ENCODE measurements at regions not wholly inside any gene's neighbourhood (a gene's known extent, or its start where the extent isn't known, plus 50 kb on each side); places are given as distances from the start of the nearest gene placed in this dataset.
"Not testable (repeated sequence)": the region's sequence is repeated elsewhere in the genome, so short reads cannot be mapped to it uniquely, and the experiment has no call there.

GRCh38 chr5:115718927-115719326, 93.1 kb upstream of the TMED7 start:
- Mint-ChIP-seq H3K4me1 (no peaks in the 10 kb centered on the region), H3K9me3 (peaks cover 0 to 7% (median 3%) of the 10 kb centered on the region in 7 donors), H3K36me3 (no peaks in the 10 kb centered on the region), H3K4me3 (no peak overlapping the region), H3K27me3 (peaks cover 19 to 36% (median 28%) of the 10 kb centered on the region in 3 donors), H3K27ac (no peak overlapping the region)
- ATAC-seq (ENCODE audit: low read depth in 2 of 2) (no peak), DNase-seq (no peak)

DNA sequence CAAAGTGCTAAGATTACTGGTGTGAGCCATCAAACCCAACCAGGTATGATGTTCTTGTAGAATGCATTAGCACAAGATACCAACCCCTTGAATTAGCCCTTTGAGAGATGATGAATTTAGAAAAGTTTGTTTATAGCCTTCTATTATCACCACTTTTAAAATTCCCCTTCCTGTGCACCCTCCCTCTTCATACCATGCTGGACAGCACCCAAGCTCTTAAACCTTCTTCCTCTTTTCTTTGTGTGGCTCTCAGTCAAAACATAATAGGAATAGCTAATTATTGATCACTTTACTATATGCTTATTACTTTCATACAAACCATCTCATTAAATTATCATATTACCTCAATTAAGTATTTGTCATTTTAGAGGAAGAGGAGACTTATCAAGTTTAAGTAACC, 87.6 kb upstream of the TMED7 start:
- Mint-ChIP-seq H3K27me3 (peaks cover 16 to 44% (median 20%) of the 10 kb centered on the region in 3 donors), H3K9me3 (peaks cover 4 to 28% (median 14%) of the 10 kb centered on the region in 7 donors), H3K27ac (no peak overlapping the region), H3K4me1 (no peaks in the 10 kb centered on the region), H3K4me3 (no peak overlapping the region), H3K36me3 (peaks cover 0 to 7% of the 10 kb centered on the region in 2 donors)
- ATAC-seq (ENCODE audit: low read depth in 2 of 2), result no peak
- DNase-seq, result no peak

GRCh38 chr5:115709585-115709984, 83.7 kb upstream of the TMED7 start:
- no peak overlapping the region for H3K4me3 Mint-ChIP-seq
- ATAC-seq (ENCODE audit: low read depth in 2 of 2) (no peak), DNase-seq (no peak)
- H3K9me3 Mint-ChIP-seq, result peaks cover 4 to 23% (median 14%) of the 10 kb centered on the region in 7 donors
- no peaks in the 10 kb centered on the region for H3K4me1 Mint-ChIP-seq
- H3K27ac Mint-ChIP-seq, result no peak overlapping the region
- H3K27me3 Mint-ChIP-seq, result peaks cover 8 to 41% (median 11%) of the 10 kb centered on the region in 3 donors
- peaks cover 0 to 7% of the 10 kb centered on the region in 2 donors for H3K36me3 Mint-ChIP-seq

DNA sequence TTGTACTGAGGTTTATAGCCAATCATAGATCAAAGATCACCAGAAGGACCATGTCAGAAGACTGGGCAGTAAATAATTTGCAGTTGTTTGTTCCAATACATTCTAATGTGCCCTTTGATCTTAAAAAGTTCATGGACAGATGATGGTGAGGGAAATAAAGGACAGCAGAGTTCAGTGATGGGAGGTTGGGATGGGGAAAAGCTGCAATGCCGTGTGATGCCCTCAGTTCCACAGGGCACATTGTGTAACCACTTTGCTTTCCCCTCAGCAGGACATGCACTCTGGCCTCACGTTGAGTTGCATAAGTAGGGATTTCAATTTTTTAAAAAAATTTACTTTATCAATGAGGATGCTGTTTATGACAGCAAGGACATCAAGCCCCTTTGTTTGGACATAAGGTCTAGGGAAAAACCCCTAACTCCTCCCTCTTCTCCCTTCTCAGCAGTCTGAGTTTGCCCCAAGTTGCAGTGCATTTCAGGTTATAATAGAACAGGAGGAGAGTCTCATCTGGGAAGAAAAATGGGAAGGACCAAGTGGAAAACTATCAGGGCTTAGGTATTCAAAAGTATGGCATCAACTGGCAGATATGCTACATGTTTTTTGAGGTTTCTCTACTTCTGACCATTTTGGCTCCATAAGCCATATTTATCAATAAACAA, 83.1 kb upstream of the TMED7 start:
- Mint-ChIP-seq H3K36me3 (peaks cover 0 to 7% of the 10 kb centered on the region in 2 donors), H3K4me3 (no peak overlapping the region), H3K27me3 (peaks cover 8 to 41% (median 11%) of the 10 kb centered on the region in 3 donors), H3K4me1 (no peaks in the 10 kb centered on the region), H3K9me3 (peaks cover 4 to 23% (median 14%) of the 10 kb centered on the region in 7 donors), H3K27ac (no peak overlapping the region)
- no peak for DNase-seq
- no peak for ATAC-seq (ENCODE audit: low read depth in 2 of 2)

DNA sequence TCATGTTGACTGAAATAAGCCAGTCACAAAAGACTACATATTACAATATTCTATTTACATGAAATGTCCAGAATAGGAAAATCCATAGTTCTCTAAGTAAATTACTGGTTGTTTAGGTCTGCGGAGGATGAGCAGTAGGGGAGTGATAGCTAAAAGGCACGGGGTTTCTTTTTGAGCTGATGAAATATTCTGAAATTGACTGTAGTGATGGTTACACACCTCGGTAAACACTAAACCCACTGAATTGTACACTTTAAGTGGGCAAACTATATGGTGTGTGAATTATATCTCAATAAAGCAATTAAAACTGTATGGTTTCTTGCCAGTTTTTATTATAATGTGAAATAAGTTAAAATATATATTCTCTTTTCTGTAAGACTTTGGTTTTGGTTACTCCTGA, 77.7 kb upstream of the TMED7 start:
- H3K4me3 Mint-ChIP-seq, result no peak overlapping the region
- no peak overlapping the region for H3K27ac Mint-ChIP-seq
- ATAC-seq (ENCODE audit: low read depth in 2 of 2), result no peak
- no peaks in the 10 kb centered on the region for H3K9me3 Mint-ChIP-seq
- H3K4me1 Mint-ChIP-seq, result no peaks in the 10 kb centered on the region
- H3K27me3 Mint-ChIP-seq, result peaks cover 10 to 25% (median 13%) of the 10 kb centered on the region in 3 donors
- DNase-seq, result no peak
- H3K36me3 Mint-ChIP-seq, result peaks cover 0 to 5% of the 10 kb centered on the region in 2 donors

DNA sequence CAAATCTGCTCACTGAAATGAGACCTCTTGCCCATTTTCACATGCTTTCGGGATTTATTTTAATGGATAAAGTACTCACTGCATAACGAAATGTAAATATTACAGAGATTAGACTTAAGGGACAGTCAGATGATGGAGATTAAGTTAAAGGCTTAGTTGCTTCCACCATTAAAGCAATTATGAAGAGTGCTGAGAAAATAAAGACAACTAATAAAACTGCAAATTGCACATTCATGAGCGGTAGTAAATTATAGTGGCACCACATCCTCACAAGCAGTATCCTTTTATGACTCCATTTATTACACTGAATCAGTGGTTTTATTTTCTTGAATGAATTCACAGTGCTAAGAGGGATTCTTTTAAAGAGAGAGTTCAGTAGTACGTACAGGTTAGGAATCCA, 76.2 kb upstream of the TMED7 start:
- Mint-ChIP-seq H3K4me1 (no peaks in the 10 kb centered on the region), H3K27me3 (peaks cover 7 to 25% (median 18%) of the 10 kb centered on the region in 3 donors), H3K36me3 (peaks cover 0 to 5% of the 10 kb centered on the region in 2 donors), H3K4me3 (no peak overlapping the region), H3K27ac (no peak overlapping the region), H3K9me3 (no peaks in the 10 kb centered on the region)
- no peak for ATAC-seq (ENCODE audit: low read depth in 2 of 2)
- no peak for DNase-seq

DNA sequence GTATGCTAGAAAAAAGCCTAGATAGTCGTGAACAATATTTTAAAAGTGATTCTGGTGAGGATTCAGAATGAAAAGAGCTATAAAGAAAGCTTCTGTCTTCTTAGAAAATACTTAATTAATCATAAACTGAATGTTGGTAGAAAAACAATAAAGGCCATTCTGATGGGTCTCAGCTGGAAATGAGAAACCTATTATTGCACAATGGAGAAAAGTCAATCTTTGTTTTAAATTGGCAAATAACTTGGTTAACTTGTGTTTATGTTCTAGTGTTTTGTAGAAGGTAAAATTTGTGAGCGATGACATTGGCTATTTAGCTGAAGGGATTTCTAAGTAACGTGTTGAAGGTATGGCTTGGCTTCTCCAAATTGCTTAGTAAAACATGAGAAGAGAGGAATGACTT, 74.1 kb upstream of the TMED7 start:
- Mint-ChIP-seq H3K9me3 (peaks cover 0 to under 1% (median 0%) of the 10 kb centered on the region in 7 donors), H3K4me1 (no peaks in the 10 kb centered on the region)

GRCh38 chr5:115696141-115696650, 70.4 kb upstream of the TMED7 start:
- Mint-ChIP-seq H3K9me3 (peaks cover 0 to 5% (median 0%) of the 10 kb centered on the region in 7 donors), H3K4me1 (no peaks in the 10 kb centered on the region), H3K36me3 (peaks cover 0 to 5% of the 10 kb centered on the region in 2 donors), H3K27ac (no peak overlapping the region), H3K4me3 (no peak overlapping the region), H3K27me3 (peaks cover 18 to 24% (median 20%) of the 10 kb centered on the region in 3 donors)
- DNase-seq (no peak), ATAC-seq (ENCODE audit: low read depth in 2 of 2) (no peak)

More for the DNA sequence above, 74.1 kb upstream of the TMED7 start:
- no peak for DNase-seq
- peak overlapping the region in 1 of 8 donors; percentile 4 for H3K4me3 Mint-ChIP-seq
- peaks cover 0 to 5% of the 10 kb centered on the region in 2 donors for H3K36me3 Mint-ChIP-seq
- peaks cover under 1 to 26% (median 18%) of the 10 kb centered on the region in 3 donors for H3K27me3 Mint-ChIP-seq
- H3K27ac Mint-ChIP-seq, result no peak overlapping the region
- ATAC-seq (ENCODE audit: low read depth in 2 of 2), result no peak

DNA sequence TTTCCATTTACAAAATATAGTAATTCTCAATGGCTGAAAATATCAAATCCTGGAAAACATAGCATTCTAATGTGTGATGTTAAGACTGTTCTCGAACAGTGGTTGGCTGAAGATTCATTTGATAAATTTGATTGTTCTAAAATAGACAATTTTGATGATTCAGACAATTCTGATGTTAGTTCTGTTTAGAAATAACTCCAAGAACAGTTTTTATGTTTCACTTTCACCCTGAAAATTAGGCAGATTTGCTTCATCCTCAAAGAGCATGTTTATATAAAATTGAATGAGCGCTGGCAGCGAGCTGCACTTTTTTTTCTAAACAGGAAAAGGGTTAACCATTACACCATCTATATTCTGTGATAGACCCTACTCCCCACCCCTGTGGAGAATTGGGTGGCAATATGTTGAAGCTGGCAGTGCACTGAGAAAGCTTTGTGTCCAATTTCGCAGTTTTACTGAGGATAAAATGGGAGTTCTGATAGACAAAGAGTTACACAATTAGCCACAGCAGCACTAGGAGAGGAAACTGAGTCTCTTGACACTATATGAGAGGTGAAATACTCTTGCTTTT, 69.6 kb upstream of the TMED7 start:
- no peak for DNase-seq
- H3K27me3 Mint-ChIP-seq, result peaks cover 11 to 20% (median 20%) of the 10 kb centered on the region in 3 donors
- peaks cover 0 to 5% (median 0%) of the 10 kb centered on the region in 7 donors for H3K9me3 Mint-ChIP-seq
- H3K4me1 Mint-ChIP-seq, result no peaks in the 10 kb centered on the region
- ATAC-seq (ENCODE audit: low read depth in 2 of 2), result no peak
- H3K36me3 Mint-ChIP-seq, result peaks cover 0 to 5% of the 10 kb centered on the region in 2 donors
- H3K4me3 Mint-ChIP-seq, result no peak overlapping the region
- peak overlapping the region in 1 of 6 donors; percentile 21 for H3K27ac Mint-ChIP-seq

DNA sequence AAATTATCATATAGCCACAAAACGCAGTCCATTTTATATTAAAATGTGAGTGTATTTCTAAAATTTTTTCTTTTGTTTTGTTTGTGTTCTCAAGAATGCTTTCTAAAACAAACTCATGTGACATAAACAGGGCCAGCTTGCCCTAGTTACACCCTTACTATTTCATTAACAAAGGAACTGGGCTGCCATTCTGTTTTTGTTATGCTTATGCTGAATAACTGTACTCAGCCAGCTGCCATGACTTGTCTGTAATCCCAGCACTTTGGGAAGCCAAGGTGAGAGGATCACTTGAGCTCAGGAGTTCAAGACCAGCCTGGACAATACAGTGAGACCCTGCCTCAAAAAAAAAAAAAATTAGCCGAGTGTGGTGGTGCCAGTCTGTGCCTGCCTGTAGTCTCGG, 66.0 kb upstream of the TMED7 start:
- not testable (repeated sequence) for DNase-seq; H3K36me3 Mint-ChIP-seq; ATAC-seq (ENCODE audit: low read depth in 2 of 2)

GRCh38 chr5:115686738-115687074, 60.9 kb upstream of the TMED7 start:
- Mint-ChIP-seq H3K4me1 (no peaks in the 10 kb centered on the region), H3K4me3 (no peak overlapping the region), H3K27ac (no peak overlapping the region), H3K9me3 (peaks cover 0 to 4% (median 0%) of the 10 kb centered on the region in 7 donors), H3K27me3 (peaks cover 5 to 17% (median 14%) of the 10 kb centered on the region in 3 donors), H3K36me3 (no peaks in the 10 kb centered on the region)
- DNase-seq (no peak), ATAC-seq (ENCODE audit: low read depth in 2 of 2) (no peak)

More for the DNA sequence above, 66.0 kb upstream of the TMED7 start:
- H3K27me3 Mint-ChIP-seq, result peaks cover 11 to 31% (median 28%) of the 10 kb centered on the region in 3 donors
- H3K4me3 Mint-ChIP-seq, H3K9me3 Mint-ChIP-seq, H3K27ac Mint-ChIP-seq, H3K4me1 Mint-ChIP-seq: not testable (repeated sequence)

GRCh38 chr5:115686051-115686737, 60.4 kb upstream of the TMED7 start:
- no peaks in the 10 kb centered on the region for H3K36me3 Mint-ChIP-seq
- no peak for DNase-seq
- no peak for ATAC-seq (ENCODE audit: low read depth in 2 of 2)

DNA sequence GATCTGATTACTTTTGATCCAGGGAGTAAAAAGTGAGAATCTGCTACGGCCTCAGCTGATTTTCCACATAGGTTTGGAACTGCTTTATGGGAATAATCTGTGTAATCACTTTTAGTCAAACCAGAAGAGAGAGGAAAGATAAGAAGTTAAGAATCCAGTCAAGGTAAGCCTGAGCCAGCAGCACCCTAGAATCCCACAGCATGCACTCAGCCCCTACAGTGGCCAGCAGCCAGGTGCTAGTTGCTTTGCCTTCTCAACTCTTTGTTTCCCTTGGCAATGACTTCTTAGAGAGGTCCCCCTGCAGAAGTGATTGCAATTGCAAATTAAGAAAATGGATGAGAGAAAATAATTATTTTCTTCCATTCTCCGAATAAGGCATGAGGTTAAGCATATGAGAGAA, 59.7 kb upstream of the TMED7 start:
- Mint-ChIP-seq H3K36me3 (no peaks in the 10 kb centered on the region), H3K4me3 (no peak overlapping the region), H3K27me3 (peaks cover 5 to 17% (median 14%) of the 10 kb centered on the region in 3 donors), H3K4me1 (no peaks in the 10 kb centered on the region), H3K9me3 (peaks cover 0 to 8% (median 3%) of the 10 kb centered on the region in 7 donors), H3K27ac (no peak overlapping the region)
- ATAC-seq (ENCODE audit: low read depth in 2 of 2) (no peak), DNase-seq (no peak)

More at GRCh38 chr5:115686051-115686737, 60.4 kb upstream of the TMED7 start:
- no peaks in the 10 kb centered on the region for H3K4me1 Mint-ChIP-seq
- H3K27ac Mint-ChIP-seq, result no peak overlapping the region
- peaks cover 0 to 5% (median 0%) of the 10 kb centered on the region in 7 donors for H3K9me3 Mint-ChIP-seq
- H3K27me3 Mint-ChIP-seq, result peaks cover 5 to 17% (median 14%) of the 10 kb centered on the region in 3 donors
- no peak overlapping the region for H3K4me3 Mint-ChIP-seq

Measured in naive B cell (primary cell).